ENCODE measurements at regions not wholly inside any gene's neighbourhood (a gene's known extent, or its start where the extent isn't known, plus 50 kb on each side); places are given as distances from the start of the nearest gene placed in this dataset.
A peak's percentile ranks its signal among the peaks of the same experiment; 100 is the strongest.

DNA sequence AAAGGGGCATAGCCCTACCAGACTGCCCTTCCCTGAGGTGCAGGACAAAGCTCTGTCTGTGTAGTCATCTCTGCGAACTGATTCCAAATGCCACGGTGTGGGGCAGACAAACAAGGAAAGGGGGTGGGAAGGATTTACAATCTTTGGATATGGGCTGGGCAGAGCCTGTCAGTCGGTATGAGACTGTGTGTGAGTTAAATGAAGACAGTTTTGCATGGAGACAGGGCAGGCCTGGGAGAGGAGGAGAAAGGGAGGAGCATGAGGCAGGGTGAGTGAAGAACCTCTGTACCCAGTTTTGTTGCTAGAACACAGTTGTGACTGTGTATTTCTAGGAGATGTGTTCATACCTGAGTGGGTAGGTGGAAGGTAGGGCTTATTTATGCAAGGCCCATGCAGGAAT lies 59.4 kb upstream of the MSN start:
- no peak overlapping the region for H3K4me2 ChIP-seq (ENCODE audit: low read depth, low read length, poor library complexity, severe bottlenecking)
- no peaks in the 10 kb centered on the region for H3F3A ChIP-seq (ENCODE audit: low read depth)
- no peaks in the 10 kb centered on the region for H3K27me3 ChIP-seq (ENCODE audit: insufficient read depth, low read length, poor library complexity, severe bottlenecking)
- H3K9me2 ChIP-seq (replicated peaks; ENCODE audit: low read depth, low read length) = no peaks in the 10 kb centered on the region
- H3K4me1 ChIP-seq (ENCODE audit: insufficient read depth, low read length, poor library complexity, severe bottlenecking) = peaks cover 24% of the 10 kb centered on the region
- peak overlapping the region; percentile 46 for H3K9ac ChIP-seq (ENCODE audit: low read depth, low read length, poor library complexity, severe bottlenecking)
- no peak for TF ChIP-seq EZH2phosphoT487 (IDR thresholded peaks at IDR 0.05; ENCODE audit: borderline replicate concordance)
- TF ChIP-seq, protein P1, sequence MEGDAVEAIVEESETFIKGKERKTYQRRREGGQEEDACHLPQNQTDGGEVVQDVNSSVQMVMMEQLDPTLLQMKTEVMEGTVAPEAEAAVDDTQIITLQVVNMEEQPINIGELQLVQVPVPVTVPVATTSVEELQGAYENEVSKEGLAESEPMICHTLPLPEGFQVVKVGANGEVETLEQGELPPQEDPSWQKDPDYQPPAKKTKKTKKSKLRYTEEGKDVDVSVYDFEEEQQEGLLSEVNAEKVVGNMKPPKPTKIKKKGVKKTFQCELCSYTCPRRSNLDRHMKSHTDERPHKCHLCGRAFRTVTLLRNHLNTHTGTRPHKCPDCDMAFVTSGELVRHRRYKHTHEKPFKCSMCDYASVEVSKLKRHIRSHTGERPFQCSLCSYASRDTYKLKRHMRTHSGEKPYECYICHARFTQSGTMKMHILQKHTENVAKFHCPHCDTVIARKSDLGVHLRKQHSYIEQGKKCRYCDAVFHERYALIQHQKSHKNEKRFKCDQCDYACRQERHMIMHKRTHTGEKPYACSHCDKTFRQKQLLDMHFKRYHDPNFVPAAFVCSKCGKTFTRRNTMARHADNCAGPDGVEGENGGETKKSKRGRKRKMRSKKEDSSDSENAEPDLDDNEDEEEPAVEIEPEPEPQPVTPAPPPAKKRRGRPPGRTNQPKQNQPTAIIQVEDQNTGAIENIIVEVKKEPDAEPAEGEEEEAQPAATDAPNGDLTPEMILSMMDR (conservative IDR thresholded peaks at IDR 0.05; ENCODE audit: low read length) = no peak
- H3K79me2 ChIP-seq (ENCODE audit: insufficient read depth, low read length) = no peaks in the 10 kb centered on the region
- H3K9me3 ChIP-seq (ENCODE audit: insufficient read depth, low read depth, low read length) = no peaks in the 10 kb centered on the region
- no peak overlapping the region for H3K4me3 ChIP-seq (ENCODE audit: low read length, poor library complexity, severe bottlenecking)
- no peak overlapping the region for H2AFZ ChIP-seq (ENCODE audit: low read length)
- no peaks in the 10 kb centered on the region for H3K36me3 ChIP-seq (ENCODE audit: insufficient read depth, low read length)
- no peaks in the 10 kb centered on the region for H4K20me1 ChIP-seq (ENCODE audit: insufficient read depth, low read length, poor library complexity, severe bottlenecking)

DNA sequence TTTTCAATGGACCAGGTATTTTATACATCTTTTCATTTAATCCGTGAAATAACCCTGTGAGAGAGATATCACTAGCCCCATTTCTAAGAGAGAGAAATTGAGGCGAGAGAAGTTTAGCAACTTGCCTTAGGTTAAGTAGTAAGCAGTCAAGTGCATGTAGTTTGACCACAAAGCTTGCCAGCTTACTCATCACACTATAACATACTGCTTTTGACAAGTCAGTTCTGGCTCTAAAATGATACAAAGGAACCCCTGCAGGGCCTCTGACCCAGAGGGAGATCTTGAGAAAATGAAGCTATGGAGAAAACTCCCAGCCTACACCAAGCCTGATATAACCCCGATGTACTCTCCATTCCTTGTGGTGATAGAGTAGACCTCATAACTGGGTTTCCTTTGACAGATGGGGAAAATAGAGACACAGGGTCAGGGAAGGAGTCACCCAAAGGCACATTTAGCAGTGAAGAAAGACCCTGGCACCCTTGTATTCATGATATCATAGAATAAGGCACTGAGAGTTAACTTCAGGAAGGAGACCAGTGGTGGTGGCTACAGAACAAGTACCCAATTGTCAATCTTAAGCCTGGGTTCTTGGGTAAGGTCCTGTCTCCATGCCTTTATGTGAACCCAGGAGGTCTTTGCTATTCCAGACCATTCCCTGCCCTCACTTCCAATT lies 60.2 kb upstream of the MSN start:
- Histone ChIP-seq H2AFZ (ENCODE audit: low read length) (no peak overlapping the region), H3K4me1 (ENCODE audit: insufficient read depth, low read length, poor library complexity, severe bottlenecking) (peaks cover 27% of the 10 kb centered on the region), H3K27me3 (ENCODE audit: insufficient read depth, low read length, poor library complexity, severe bottlenecking) (no peaks in the 10 kb centered on the region), H3K4me3 (ENCODE audit: low read length, poor library complexity, severe bottlenecking) (no peak overlapping the region), H3K4me2 (ENCODE audit: low read depth, low read length, poor library complexity, severe bottlenecking) (peak overlapping the region; percentile 24), H3K79me2 (ENCODE audit: insufficient read depth, low read length) (no peaks in the 10 kb centered on the region), H3K9me2 (replicated peaks; ENCODE audit: low read depth, low read length) (no peaks in the 10 kb centered on the region), H3K9ac (ENCODE audit: low read depth, low read length, poor library complexity, severe bottlenecking) (no peak overlapping the region), H3F3A (ENCODE audit: low read depth) (no peaks in the 10 kb centered on the region), H4K20me1 (ENCODE audit: insufficient read depth, low read length, poor library complexity, severe bottlenecking) (no peaks in the 10 kb centered on the region), H3K9me3 (ENCODE audit: insufficient read depth, low read depth, low read length) (no peaks in the 10 kb centered on the region), H3K36me3 (ENCODE audit: insufficient read depth, low read length) (no peaks in the 10 kb centered on the region)
- TF ChIP-seq, protein P1 (conservative IDR thresholded peaks at IDR 0.05; ENCODE audit: low read length) = no peak
- TF ChIP-seq EZH2phosphoT487 (IDR thresholded peaks at IDR 0.05; ENCODE audit: borderline replicate concordance) = no peak

DNA sequence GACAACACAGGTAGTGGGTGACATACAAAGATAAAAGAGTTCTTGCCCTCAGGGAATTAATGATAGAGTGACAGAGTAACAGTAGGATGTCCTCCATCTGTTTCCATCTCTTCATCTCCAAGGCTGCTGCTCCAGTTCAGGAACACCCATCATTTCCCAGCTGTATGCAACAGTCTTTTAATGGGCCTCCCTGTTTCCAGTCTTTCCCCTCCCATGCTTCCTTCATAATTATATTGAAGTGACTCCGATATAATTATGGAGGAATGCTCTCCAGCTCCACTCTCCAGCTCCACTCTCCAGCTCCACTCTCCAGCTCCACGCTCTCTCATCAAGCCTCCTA lies 65.3 kb upstream of the MSN start:
- Histone ChIP-seq H3K9ac (ENCODE audit: low read depth, low read length, poor library complexity, severe bottlenecking) (peak overlapping the region; percentile 36), H3K4me3 (ENCODE audit: low read length, poor library complexity, severe bottlenecking) (no peak overlapping the region), H3F3A (ENCODE audit: low read depth) (no peaks in the 10 kb centered on the region), H3K4me2 (ENCODE audit: low read depth, low read length, poor library complexity, severe bottlenecking) (peak overlapping the region; percentile 66), H2AFZ (ENCODE audit: low read length) (no peak overlapping the region), H3K27me3 (ENCODE audit: insufficient read depth, low read length, poor library complexity, severe bottlenecking) (no peaks in the 10 kb centered on the region), H3K9me2 (replicated peaks; ENCODE audit: low read depth, low read length) (no peaks in the 10 kb centered on the region), H4K20me1 (ENCODE audit: insufficient read depth, low read length, poor library complexity, severe bottlenecking) (no peaks in the 10 kb centered on the region), H3K36me3 (ENCODE audit: insufficient read depth, low read length) (no peaks in the 10 kb centered on the region), H3K4me1 (ENCODE audit: insufficient read depth, low read length, poor library complexity, severe bottlenecking) (peaks cover 44% of the 10 kb centered on the region), H3K9me3 (ENCODE audit: insufficient read depth, low read depth, low read length) (no peaks in the 10 kb centered on the region), H3K79me2 (ENCODE audit: insufficient read depth, low read length) (no peaks in the 10 kb centered on the region)
- TF ChIP-seq EZH2phosphoT487 (IDR thresholded peaks at IDR 0.05; ENCODE audit: borderline replicate concordance) = no peak
- TF ChIP-seq, protein P1 (conservative IDR thresholded peaks at IDR 0.05; ENCODE audit: low read length) = no peak

Data from Loucy (cell line).